H1 (cell line): ENCODE measurements at regions not wholly inside any gene's neighbourhood (a gene's known extent, or its start where the extent isn't known, plus 50 kb on each side); places are given as distances from the start of the nearest gene placed in this dataset.

ENCODE experiments used
- E2F6 ChIP-seq: IDR thresholded peaks from 2 replicates; pipeline ENCODE4 v1.6.1; 2012; ENCODE audit warnings: inconsistent platforms
- POLR2AphosphoS5 ChIP-seq: IDR thresholded peaks from 2 replicates; pipeline ENCODE4 v1.6.1; 2011; ENCODE audit warnings: low read depth, low read length

GRCh38 chr1:98331243-98331642 is 330.3 kb upstream of the SNX7 start (continued):
- TF ChIP-seq POLR2AphosphoS5 (no peak), E2F6 (no peak)
- TF ChIP-seq, all 59 proteins: peak for 0
